ENCODE measurements at regions not wholly inside any gene's neighbourhood (a gene's known extent, or its start where the extent isn't known, plus 50 kb on each side); places are given as distances from the start of the nearest gene placed in this dataset.
"Not testable (repeated sequence)": the region's sequence is repeated elsewhere in the genome, so short reads cannot be mapped to it uniquely, and the experiment has no call there.

DNA sequence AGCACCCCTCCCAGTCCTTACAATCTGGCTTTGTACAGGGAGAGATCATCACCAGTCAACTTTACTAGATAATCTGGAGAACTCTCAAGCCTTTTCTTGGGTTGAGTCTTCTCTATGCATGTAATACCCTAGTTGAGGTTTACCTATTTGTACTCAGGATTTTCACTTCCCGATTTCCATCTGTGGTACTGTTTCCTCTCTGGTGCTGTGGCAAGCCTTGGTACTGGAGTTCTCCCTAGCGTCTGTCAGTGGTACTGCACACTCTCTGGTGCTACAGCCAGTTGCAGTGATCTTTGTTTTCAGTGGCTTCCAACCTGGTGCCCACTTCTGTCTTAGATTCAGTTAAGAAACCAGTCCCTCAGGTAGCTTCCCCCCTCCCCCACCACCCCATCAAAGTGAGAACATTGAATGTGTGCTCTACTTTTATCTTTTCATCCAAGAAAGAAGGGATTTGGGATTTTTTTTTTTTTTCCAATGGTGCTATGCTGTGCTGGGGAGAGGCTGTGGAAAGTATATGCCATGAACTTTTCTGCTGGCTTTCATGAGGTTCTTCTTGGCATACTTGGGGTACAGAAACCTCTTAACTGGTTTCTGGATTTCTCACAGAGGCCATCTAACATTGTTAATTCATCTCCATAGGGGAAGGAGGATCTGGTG is 69.4 kb upstream of the EVL start:
- DNase-seq (ENCODE audit: low read depth) = peak; percentile 52

DNA sequence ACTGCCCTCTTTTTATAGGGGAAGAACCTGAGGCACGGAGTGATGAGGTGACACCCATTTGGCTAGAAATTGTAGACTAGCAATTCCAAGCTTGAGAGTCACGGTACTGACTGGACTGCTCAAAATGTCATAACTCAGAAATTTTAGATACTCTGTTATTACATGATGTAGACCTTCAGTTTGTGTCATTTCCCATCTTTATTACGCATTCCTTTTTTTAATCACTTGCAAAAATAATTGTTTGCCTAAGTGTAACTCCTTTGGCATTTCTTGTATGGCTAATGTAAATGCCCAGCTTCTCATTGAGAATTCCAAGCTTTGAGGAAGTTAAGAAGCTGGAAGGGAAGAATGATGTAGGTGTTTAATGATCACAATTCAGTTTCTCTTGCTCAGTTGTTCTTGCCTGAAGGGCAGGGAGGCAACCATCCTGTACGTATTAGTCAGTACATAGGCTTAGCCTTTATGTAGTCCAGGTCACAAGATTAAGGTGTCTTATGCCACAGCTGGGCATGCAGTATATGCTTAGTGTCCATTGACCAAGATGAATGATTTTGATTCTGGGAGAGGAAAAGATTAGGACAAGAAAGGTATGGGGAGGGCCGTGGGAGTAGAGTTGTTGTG is 68.2 kb upstream of the EVL start:
- DNase-seq (ENCODE audit: low read depth) = no peak

DNA sequence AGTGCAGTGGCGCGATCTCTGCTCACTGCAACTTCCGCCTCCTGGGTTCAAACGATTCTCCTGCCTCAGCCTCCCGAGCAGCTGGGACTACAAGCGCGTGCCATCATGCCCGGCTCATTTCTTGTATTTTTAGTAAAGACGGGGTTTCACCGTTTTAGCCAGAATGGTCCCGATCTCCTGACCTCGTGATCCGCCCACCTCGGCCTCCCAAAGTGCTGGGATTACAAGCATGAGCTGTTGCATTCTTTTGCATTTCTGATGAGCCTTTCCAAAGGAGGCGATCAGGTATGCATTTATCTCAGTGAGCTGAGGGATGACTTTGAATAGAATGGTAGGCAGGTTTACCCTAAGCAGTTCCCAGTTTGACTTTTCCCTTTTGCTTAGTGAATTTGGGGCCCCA is 64.8 kb upstream of the EVL start:
- not testable (repeated sequence) for DNase-seq (ENCODE audit: low read depth)

DNA sequence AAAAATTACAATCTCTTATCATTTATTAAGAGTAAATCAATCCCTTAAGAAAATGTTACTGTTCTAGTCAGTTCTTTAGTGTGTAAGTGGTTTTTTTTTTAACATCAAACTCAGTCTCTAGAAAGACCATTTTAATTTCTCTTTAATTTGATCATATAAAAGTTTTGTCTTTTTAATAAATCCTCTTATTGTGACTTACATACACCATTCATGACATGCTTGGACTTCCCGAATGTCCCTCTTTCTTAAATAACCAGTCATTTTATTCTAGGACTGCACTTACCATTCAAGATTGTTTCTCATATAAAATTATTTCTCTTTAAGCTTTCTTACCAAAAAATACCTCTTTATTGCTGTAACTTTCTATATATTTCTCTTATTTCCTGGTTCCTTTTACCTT is 60.8 kb upstream of the EVL start:
- DNase-seq (ENCODE audit: low read depth) = no peak

DNA sequence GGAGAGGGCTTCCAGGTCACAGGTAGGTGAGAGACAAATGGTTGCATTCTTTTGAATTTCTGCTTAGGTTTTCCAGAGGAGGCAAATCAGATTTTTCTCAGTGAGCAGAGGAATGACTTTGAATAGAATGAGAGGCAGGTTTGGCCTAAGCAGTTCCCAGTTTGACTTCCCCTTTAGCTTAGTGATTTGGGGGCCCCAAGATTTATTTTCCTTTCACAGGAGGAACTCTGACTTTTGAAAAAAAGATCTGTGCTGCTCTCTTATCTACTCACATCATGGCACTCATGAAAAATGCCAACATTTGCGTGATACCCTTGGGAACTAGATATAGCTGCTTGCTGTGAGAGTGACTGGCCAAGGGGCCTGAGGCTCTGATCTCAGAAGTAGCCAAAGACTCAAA is 58.0 kb upstream of the EVL start:
- DNase-seq (ENCODE audit: low read depth) = no peak

DNA sequence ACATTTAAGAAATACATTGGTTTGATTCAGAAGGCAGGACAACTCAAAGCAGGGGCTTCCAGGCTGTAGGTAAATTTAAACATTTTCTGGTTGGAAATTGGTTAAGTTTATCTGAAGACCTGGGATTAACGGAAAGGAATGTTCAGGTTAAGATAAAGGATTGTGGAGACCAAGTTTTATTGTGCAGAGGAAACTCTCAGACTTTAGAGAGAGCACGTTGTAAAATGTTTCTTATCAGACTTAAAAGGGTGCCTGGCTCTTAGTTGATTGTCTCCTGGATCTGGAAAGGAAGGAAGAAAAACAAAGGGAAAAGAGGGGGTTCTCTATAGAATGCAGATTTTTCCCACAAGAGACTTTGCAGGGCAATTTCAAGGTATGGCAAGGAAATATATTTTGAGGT is 55.4 kb upstream of the EVL start:
- not testable (repeated sequence) for DNase-seq (ENCODE audit: low read depth)

DNA sequence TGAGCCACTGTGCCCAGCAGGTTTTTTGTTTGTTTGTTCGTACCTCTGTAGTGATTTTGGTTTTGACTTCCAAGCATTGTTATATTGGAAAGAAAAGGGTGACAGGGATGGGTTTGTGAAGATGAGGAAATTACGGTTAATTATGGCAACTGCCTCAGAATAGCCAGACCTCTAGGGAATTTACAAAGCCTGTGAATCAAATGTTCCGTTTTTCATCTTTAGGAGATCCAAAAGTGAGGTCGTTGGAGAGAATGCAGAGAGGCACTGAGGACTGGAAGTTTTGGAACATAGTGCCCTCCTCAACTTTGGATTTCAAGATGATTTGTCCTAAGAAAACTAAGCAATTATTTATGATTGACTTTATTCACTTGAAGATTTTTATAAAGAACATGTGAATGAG is 54.5 kb upstream of the EVL start:
- DNase-seq (ENCODE audit: low read depth) = no peak

DNA sequence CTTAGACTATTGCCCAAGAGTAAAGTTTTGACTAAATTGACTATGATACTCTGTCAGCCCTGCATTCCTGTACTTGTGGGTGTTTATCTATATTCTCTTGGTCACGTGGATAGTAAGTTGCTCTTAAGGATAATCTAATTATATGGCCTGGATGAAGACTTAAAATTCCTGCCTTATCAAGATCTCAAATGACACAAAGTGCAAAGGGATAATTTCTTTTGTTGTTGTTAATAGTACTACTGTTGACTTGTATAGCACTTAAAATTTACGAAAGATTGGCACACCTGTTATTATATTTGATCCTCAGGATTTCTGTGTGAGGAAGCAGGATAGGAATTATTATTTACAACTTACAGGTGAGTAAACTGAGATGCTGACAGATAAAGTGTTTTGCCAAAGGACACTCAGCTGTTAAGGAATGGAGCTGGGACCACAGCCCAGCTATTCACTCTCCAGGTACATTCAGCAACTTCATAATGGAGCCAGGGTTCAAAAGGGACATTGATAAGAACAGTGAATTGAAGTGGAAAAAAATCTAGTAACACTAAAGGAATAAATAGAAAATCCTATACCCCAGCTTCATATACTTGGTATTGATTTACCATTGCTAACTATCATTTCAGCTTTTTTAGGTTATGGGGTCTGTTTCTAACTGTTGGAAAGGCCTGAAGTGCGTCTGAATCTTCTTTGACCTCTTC is 53.4 kb upstream of the EVL start:
- no peak for DNase-seq (ENCODE audit: low read depth)

DNA sequence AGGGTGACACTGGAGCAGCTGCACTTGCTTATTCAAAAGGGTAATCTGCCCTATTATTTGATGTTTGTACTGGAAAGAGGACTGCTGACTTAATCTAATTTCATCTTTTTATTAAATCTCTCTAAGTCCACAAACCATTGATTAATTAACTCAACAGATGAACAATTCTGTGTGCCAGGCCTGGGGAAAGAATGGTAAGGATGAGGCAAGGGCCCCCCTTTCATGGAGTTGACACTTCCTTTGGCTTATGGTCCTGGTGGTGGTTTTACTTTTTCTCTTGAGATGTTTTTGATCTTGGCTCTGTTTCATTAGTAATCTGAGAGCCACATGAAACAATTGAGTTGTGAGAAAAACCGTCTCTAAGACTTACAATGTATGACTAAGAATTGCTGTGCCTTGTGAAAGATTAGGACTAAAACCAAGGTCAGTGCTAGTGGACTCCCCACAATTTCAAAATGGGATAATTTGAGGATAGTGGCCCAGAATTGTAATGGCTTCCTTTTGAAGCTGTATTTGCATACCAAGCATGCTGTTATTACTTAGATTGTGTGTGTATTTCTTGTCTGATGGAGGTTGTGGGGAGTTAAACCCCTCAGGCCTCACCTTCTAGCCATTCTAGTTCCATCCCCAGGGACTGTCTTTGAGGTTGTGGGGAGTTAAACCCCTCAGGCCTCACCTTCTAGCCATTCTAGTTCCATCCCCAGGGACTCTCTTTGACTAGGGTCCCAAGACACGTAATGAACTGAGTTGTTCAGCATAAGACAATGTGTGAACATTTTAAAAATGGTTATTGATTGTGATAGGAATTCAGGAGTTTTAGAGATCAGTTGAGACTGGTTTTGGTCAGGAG is 52.5 kb upstream of the EVL start:
- peak; percentile 54 for DNase-seq (ENCODE audit: low read depth)

DNA sequence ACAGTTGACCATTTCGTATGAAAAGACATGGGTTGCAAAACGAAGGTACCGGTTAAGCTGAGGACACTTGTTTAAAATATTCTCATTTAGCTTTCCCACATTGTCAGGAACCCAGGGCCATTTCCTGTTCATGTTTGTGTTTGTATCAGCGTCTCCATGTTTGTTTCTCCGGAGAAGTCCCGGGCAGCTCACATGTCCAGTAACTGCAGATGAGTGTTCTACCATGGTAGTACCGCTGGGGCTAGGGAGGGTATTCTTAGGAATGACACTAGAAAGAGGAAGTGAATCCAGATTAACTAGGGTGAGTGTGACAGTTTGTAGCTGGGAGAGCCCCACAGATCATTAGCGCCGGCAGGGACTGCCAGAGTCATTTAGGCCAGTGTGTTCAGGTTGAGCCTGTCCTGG is 50.0 kb upstream of the EVL start:
- DNase-seq (ENCODE audit: low read depth) = no peak

Data from HT1080 (cell line).